GM18867 (cell line): ENCODE measurements at regions not wholly inside any gene's neighbourhood (a gene's known extent, or its start where the extent isn't known, plus 50 kb on each side); places are given as distances from the start of the nearest gene placed in this dataset.

ENCODE experiments used
- ATAC-seq: cut with Tn5 transposase; IDR thresholded peaks from one replicate; pipeline ENCODE4 v1.9.1; 2021; ENCODE audit warnings: mild to moderate bottlenecking, moderate library complexity; ENCODE audit not compliant: unreplicated experiment

DNA sequence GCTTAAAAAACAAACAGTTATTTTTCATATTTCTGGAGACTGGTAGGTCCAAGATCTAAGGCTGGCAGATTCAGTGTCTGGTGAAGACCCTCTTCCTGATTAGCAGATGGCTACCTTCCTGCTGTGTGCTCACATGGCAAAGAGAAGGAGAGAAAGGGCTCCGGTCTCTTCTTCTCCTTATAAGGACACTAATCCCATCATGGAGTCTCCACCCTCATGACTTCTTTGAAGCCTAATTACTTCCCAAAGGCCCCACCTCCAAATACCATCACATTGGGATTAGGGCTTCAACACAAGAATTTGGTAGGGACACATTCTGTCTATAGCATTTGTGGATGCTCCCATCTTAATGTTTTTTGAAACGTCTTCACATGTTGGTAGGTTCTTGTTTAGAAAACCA lies 391.1 kb downstream of the TMEM161B start:
- ATAC-seq, result no peak

DNA sequence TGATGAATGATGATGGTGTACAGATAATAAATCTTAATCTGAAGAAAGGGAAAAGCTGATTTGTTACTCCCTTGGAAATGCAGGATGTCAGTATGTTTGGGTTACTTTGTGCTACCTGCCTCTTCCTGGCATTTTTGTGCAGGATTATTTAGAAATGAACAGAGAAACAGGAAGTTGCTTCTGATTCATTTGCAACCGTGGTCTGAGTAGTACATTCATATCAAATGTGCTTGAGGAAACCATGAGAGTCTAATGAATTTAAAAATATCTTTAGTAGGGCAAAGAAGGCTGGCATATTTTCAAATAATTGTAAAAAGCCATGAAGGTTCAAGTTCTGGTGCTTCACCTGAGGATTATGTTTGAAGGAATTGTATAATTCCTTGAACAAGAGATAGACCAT lies 391.6 kb downstream of the TMEM161B start:
- peak; percentile 74 for ATAC-seq

DNA sequence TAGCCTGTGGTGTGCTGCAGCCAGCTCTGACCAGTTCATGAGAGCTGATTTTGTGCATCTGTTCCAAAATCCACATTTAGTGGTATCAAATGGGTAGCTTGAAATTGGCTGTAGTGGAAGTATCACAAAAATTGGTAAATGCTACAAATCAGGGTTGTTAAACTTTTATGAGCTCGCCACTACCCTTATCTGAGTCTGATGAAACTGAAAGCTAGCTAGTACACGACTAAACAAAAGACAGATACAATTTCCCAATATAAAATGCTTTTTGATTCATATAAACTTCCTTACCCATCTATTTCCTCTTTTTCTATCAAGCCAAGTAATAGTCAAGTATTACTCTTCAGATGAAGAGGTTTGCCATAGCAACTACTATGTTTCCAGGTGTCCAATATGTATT lies 392.0 kb downstream of the TMEM161B start:
- peak; percentile 76 for ATAC-seq

DNA sequence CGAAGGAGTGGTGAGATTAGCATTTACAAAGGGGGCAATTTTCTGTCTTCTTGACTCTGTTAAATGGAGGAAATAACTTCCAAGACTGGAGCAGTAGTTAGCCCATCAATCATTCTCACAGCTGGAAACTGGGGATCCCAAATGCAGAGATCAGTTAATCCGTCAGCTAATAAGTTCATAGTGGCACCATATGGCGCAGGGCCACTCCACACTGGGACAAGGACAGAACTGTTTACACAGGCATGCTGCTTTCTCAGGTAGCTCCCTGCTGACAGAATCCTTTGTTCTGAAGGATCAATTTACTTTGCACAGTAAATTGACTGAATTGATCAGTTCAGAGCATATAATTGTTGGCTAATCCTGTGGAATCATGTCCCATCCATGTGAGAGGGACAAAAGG lies 395.7 kb downstream of the TMEM161B start:
- ATAC-seq, result no peak

DNA sequence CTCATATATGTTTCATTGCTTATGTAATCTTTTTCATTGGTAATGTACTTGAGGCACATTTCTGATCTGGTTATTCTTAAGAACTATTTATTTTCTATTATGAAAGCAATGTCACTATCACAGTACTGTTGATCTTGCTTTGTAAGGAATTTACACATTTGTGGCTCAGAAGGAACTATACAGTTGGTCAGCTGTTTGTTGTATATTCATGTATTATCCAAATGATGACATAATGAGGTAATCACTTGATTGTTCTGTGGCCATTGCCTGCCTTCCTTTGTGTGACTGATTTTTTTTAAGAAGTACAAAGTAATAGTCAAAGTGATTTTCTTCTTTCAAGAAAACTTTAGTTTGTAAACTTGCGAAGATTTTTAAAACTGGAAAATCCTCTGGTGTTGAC lies 399.9 kb downstream of the TMEM161B start:
- no peak for ATAC-seq

DNA sequence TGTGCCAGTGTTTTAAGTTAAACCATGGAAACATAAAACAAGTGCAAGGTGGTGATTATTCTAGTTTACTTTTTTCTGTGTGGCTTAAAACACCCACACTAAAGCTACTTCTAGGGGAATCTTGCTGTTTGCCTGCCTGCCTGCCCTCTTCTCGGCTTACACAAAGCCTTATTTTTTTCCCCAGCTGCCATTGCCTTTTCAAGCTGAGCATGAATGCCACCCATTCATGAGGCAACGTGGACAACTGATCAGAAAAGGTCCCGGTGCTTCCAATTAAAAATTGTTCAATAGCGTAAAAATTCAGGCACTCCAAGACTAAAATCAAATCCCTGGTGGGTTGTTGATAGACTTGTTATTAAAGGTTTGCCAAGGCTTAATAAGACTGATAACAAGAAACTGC lies 401.4 kb downstream of the TMEM161B start:
- ATAC-seq, result no peak

DNA sequence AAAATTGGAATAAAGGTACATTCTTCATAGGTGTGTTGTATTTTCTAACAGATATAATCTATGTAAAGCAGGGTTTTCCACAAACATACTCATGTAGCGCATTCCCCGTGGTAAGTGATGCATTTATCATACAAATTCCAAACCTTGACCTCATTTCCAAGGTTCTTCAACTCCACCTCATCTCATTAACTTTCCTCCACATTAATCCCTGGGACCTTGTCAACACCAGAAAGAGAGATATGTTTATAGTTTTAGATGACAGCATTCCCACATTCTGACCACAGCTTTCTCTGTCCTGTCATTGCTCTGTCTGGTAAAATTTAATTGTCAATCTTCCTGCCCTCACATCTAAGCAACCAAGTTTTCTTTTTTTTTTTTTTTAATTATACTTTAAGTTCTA lies 415.1 kb downstream of the TMEM161B start:
- no peak for ATAC-seq

DNA sequence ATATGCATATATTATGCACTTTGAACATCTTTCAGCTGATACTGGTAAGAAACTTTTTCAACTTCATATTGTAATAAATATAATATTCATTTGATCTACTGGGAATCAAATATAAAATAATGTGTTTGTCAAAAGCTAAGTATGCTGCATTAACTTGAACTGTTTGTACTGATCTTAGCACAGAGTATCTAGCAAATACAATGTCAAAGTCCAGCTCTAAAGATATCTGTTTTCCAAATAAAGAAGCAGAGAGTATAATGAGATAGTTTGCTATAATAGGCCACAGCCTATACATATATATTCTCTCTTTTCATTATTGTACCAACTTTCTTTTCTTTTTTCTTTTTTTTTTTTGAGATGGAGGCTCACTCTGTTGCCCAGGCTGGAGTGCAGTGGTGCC lies 417.0 kb downstream of the TMEM161B start:
- ATAC-seq, result no peak

DNA sequence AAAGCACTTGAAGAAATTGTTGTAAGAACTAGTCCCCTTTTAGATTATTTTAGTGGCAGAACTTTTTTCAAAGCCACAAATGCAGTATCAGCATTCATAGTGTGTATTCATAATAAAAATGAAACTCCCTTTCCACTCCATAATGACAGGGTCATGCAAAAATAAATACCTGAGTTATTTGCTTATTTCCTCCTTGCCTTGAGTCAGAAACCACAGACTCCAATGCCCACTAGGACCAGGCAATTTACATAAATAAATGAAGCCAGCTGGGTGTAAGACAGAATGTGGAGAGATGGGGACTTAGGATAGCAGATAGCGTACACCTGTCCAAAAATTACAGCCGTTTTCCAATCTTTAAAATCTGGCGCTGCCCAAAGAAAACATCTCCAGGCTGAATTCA lies 417.8 kb downstream of the TMEM161B start:
- peak; percentile 90 for ATAC-seq

DNA sequence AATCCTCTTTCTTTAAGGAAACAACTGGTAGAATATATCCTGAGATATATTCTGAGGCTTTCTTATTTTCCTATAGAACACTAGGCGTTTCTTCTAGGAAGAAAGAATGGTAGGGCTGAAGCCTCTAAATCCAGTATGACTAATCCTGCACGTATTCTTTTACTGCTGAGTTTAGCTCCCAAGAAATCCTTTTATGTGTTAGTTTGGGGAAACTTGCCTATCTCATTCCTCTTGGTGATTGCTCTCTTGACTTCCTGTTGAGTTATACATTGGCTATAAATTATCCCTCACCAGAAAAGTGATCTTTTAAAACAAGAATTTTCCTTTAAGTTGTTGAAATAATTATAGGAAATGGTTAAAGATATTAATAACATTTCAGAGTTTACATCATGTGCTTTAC lies 422.9 kb downstream of the TMEM161B start:
- no peak for ATAC-seq

DNA sequence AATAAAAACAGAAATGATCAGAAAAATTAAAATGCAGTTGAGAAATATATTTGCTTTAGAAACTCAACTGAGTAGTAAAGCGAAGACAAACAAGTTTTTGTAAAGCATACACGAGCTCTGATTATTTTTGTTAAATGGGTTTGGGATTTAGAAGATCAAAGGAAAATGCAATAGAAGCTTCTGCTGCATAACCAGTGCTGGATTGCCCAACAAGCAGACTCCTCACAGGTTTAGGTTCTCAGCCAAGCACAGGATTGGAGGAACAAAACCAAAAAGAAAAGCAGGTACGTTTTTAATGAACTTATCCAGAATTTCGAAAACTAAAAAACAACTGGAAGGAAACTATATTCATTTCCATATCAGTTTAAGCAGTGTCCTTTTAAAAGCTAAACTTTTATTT lies 423.8 kb downstream of the TMEM161B start:
- ATAC-seq, result no peak

DNA sequence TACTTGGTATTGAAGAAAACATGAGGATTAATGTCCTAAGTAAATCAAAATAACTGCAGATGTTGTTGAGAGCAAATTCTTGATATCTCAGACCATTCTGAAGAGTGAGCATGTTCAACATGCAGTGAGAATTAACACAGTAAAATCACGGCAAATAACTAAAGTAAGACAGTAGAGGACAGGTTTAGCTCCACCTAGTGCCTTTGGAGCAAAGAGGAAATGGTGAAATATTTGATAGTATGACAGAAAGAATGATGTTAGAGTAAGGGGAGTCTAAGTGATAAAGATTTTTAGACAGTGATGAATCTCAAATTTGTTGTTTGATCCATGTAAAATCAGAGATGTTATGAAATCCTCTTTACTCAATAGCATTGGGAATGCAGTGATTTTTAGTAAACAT lies 424.2 kb downstream of the TMEM161B start:
- no peak for ATAC-seq

DNA sequence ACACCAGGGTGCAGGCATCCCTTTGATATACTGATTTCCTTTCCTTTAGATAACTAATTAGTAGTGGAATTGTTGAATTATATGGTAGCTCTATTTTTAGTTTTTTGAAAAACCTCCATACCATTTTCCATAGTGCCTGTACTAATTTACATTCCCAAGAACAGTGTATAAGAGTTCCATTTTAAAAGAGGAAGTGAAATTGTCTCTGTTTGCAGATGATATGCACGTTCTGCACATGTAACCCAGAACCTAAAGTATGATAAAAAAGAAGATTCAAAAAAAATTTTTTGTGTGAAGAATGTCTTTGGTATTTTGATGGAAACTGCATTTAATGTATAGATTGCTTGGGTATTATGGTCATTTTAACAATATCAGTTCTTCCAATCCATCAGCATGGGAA lies 424.0 kb upstream of the CCNH start:
- no peak for ATAC-seq

DNA sequence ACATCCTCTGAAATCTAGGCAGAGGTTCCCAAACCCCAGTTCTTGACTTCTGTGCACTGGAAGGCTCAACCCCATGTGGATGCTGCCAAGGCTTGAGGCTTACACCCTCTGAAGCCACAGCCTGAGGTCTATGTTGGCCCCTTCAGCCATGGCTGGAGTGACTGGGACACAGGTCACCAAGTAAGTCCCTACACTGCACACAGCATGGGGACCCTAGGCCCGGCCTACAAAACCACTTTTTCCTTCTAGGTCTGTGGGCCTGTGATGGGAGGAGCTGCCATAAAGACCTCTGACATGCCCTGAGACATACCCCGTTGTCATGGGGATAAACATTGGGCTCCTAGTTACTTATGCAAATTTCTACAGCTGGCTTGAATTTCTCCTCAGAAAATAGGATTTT lies 418.8 kb upstream of the CCNH start:
- ATAC-seq, result no peak

DNA sequence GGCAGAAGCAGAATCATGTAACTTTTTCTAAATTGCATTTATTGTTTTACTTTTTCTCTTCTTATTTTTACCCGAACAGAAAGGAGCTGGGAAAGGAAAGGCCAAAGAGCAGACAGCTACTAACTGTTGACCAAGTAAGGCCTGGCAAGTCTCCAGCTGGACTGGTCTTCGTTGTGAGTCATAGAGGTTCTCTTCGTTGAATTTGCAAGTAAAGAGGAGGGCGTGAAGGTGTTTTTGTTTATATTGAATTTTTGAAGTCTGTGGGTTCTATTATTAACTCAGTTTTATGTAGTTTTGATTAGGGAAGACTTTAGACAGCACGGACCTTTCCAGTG lies 416.5 kb upstream of the CCNH start:
- no peak for ATAC-seq

DNA sequence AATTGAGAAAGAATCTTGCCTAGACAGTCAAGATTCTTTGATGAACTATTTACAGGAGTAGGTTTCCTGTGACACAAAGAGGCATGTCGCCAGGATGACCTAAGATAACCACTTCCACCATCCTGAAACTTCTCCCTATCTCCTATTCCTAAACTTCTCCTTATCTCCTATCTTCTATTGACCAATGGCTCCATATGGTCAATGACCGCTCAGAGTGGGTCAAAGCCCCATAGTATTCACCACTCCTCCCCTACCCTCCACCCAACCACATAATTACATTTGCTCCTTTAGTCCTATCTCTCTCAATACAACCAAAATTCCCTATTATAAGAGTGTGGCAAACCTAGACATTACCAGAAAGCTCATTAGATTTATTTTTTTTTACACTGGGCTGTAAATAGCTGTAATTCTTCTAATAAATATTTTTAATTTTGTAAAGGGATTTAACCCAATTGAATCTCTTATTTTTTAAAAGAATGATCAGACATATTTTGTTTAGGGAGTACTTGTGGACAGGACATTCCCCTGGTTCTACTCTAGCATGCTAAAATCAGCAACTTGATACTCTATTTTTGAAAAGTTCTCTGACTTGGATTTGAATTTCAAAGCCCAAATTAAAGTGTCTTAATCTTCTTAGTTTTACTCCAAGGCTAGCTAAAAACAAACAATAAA lies 416.0 kb upstream of the CCNH start:
- ATAC-seq, result no peak

DNA sequence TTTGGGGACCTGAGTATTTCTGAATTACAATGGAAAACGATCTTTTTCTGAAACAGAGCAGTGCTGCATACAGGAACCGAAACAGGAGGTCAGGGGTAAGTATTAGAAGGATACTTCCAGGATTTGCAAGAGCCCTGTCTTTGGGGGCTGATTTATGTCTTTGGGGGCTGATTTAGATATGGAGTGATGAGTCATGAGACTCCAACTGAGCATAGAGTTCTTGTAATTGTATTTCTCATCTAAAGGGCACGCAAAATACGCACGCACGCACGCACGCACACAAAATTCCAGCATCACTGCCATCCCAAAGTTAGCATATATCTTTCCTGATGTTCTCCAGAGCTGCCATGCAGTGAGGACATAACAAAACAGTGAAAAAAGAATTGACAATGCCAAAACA lies 414.8 kb upstream of the CCNH start:
- ATAC-seq, result no peak

DNA sequence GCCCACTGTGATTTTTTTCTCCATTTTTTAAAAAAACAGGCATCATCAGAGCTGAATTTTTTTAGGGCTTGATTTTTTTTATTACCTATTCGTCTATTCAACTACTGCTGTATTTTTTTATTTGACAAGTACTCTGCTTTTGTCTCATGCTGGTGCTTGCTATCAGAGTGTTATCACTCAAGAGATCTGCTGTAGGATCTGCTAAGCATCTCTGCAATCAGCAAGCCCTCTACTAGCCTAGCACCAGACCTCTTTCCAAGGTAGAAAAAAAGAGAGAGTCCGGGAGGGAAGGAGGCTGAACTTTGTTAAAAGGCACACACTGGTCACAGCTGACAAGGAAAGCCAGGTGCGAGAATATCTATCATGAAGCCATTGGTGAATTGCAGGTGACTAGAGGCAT lies 413.8 kb upstream of the CCNH start:
- ATAC-seq, result no peak

DNA sequence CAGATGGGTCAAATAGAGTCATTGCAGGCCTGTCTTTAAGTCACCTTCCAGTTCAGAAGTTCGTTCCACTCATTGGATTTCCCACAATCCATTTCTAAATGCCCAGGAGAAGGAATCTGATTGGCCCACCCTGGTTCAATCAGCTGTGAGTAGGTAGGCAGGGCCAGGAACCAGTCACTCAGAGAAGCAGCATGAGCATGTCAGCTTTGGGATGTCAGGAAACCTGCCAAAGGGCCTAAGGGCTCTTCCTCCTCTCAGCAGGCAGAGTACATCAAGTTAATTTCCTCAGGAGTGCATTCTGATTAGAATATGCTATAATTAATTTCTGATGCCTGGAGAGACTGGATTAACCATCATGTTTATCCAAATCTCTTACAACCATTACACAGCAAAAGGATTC lies 412.9 kb upstream of the CCNH start:
- ATAC-seq, result no peak

DNA sequence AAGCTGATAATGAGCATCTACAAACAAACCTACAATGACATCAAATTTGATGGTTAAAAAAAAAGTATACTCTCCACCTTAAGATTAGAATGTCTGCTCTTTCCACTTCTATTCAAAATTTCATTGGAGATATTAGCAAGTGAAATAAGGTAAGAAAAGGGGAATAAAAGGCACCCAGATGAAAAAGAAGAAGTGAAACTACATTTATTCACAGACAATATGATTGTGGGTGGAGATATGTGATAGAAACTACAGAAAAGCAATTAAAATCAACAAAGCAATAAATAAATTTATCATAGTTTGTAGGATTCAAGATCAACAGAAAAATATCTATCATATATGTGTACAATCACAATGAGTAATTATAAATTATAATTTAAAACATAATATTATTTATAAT lies 395.1 kb upstream of the CCNH start:
- no peak for ATAC-seq

DNA sequence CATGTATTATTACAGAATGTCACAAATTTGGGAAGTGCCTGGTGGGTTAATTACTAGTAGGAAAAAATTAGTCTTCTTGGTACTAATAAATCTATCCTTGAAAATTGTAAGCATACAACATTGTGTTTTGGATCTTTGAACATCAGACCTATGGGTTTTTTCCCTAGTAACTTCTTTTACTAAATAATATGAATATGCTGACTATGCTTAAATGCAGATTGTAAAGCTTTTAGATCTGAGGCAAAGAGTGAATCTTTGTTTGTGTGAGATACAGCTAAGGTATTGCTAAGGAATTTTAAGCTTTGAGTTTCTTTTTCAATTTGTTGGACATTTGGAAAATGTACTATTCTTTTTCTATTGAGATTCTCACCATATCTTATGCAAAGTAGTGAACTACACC lies 390.6 kb upstream of the CCNH start:
- no peak for ATAC-seq

DNA sequence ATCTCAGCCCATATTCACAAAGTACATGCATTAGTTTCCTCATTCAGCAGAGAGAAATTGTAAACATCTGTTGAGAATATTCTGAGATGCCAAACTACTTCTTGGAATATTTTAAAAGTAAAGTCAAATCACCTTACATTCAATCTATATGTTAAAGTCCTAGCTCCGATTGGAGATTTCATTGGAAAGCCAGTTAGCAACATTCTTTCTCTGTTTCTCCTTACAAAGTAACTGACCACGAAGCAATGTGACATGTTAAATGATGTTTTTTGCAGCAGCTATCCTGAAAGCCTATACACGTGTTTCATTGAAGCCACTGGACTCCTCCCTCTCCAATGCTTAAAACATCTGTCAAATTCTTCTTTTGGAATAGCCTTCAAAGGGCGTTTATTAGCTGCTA lies 379.1 kb upstream of the CCNH start:
- ATAC-seq, result no peak

DNA sequence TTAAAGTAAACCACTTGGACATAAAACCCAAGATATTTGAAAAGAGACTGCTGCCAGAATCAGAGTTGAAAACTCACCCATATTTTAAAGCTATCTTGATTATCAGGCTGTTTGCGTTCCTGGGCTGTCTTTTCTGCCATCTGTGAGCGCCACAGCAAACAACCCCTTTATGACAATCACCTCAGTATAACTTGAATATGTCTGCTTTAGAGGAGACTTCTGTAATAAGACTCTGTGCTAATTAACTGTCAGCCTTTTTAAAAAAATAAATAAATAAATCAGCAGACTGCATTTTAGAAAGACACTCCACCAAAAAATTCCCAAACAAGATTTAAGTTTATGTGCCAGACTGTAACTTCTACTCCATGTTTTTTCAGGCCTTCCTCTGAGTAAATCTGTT lies 375.7 kb upstream of the CCNH start:
- ATAC-seq, result no peak
